Astrocyte (in vitro differentiated cells and primary cell): ENCODE measurements at regions not wholly inside any gene's neighbourhood (a gene's known extent, or its start where the extent isn't known, plus 50 kb on each side); places are given as distances from the start of the nearest gene placed in this dataset.
A peak's percentile ranks its signal among the peaks of the same experiment; 100 is the strongest.

Experiments used
- DNase-seq: peaks from one replicate; pipeline ENCODE4 v3.0.0-alpha.2; 2010; ENCODE audit warnings: low read depth
- FAIRE-seq: peaks from 2 replicates; lab custom pipeline; 2011; peaks lifted over from hg19 to GRCh38; lab: Jason Lieb, UNC
- H2AFZ ChIP-seq: 2 replicates; pipeline ENCODE4 v1.6.0; 2012; ENCODE audit warnings: low read depth, low read length, inconsistent platforms
- H3K27ac ChIP-seq: 2 replicates; pipeline ENCODE4 v1.5.1; 2011; ENCODE audit warnings: low read depth, low read length, inconsistent platforms
- H3K27me3 ChIP-seq: 2 replicates; pipeline ENCODE4 v1.6.0; 2011; ENCODE audit warnings: low read length, inconsistent platforms; ENCODE audit not compliant: insufficient read depth
- H3K36me3 ChIP-seq: 2 replicates; pipeline ENCODE4 v1.5.1; 2011; ENCODE audit warnings: low read length, inconsistent platforms; ENCODE audit not compliant: insufficient read depth
- H3K4me1 ChIP-seq: 2 replicates; pipeline ENCODE4 v1.5.1; 2011; ENCODE audit warnings: low read length, inconsistent platforms; ENCODE audit not compliant: insufficient read depth
- H3K4me2 ChIP-seq: 2 replicates; pipeline ENCODE4 v1.6.0; 2012; ENCODE audit warnings: low read length, inconsistent platforms
- H3K4me3 ChIP-seq: 2 replicates; pipeline ENCODE4 v1.5.1; 2011; ENCODE audit warnings: low read depth, mild to moderate bottlenecking, low read length, inconsistent platforms; ENCODE audit not compliant: insufficient read depth
- H3K79me2 ChIP-seq: 2 replicates; pipeline ENCODE4 v1.6.0; 2012; ENCODE audit warnings: mild to moderate bottlenecking, low read length, inconsistent platforms; ENCODE audit not compliant: insufficient read depth
- H3K9ac ChIP-seq: 2 replicates; pipeline ENCODE4 v1.6.0; 2012; ENCODE audit warnings: mild to moderate bottlenecking, low read length, inconsistent platforms
- H3K9me3 ChIP-seq: 2 replicates; pipeline ENCODE4 v1.5.1; 2012; ENCODE audit warnings: low read depth, mild to moderate bottlenecking, low read length, inconsistent platforms; ENCODE audit not compliant: insufficient read depth
- H4K20me1 ChIP-seq: 2 replicates; pipeline ENCODE4 v1.6.0; 2012; ENCODE audit warnings: low read length, inconsistent platforms; ENCODE audit not compliant: insufficient read depth
- H3K27ac Mint-ChIP-seq: one replicate; pipeline ENCODE4 v1.8.0; 2021; ENCODE audit warnings: mild to moderate bottlenecking, mixed read lengths; ENCODE audit not compliant: unreplicated experiment
- H3K27me3 Mint-ChIP-seq: one replicate; pipeline ENCODE4 v1.8.0; 2021; ENCODE audit warnings: low read depth, mixed read lengths; ENCODE audit not compliant: unreplicated experiment
- H3K36me3 Mint-ChIP-seq: one replicate; pipeline ENCODE4 v1.8.0; 2021; ENCODE audit warnings: low read depth, mixed read lengths; ENCODE audit not compliant: unreplicated experiment
- H3K4me1 Mint-ChIP-seq: one replicate; pipeline ENCODE4 v1.8.0; 2021; ENCODE audit warnings: low read depth, mixed read lengths; ENCODE audit not compliant: unreplicated experiment
- H3K4me3 Mint-ChIP-seq: one replicate; pipeline ENCODE4 v1.8.0; 2021; ENCODE audit warnings: mild to moderate bottlenecking, moderate library complexity, mixed read lengths; ENCODE audit not compliant: unreplicated experiment
- H3K9me3 Mint-ChIP-seq: one replicate; pipeline ENCODE4 v1.8.0; 2021; ENCODE audit warnings: mild to moderate bottlenecking, mixed read lengths; ENCODE audit not compliant: unreplicated experiment
- CTCF ChIP-seq: IDR thresholded peaks from 2 replicates; pipeline ENCODE4 v1.5.1; 2011; ENCODE audit warnings: low read depth, mild to moderate bottlenecking, inconsistent platforms, low read length, moderate library complexity; ENCODE audit not compliant: insufficient read depth
- EZH2 ChIP-seq: IDR thresholded peaks from 2 replicates; pipeline ENCODE4 v1.6.1; 2012; ENCODE audit warnings: mild to moderate bottlenecking, low read length, inconsistent platforms; ENCODE audit not compliant: insufficient read depth

GRCh38 chr2:56729212-56729611, 545.4 kb downstream of the CCDC85A start:
- peaks cover 16% of the 10 kb centered on the region for H3K9me3 Mint-ChIP-seq
- H3K36me3 ChIP-seq, result no peaks in the 10 kb centered on the region
- H3K27me3 Mint-ChIP-seq, result no peaks in the 10 kb centered on the region
- TF ChIP-seq CTCF (no peak), EZH2 (no peak)
- H3K4me1 ChIP-seq, result no peaks in the 10 kb centered on the region
- H2AFZ ChIP-seq, result no peak overlapping the region
- H3K27ac Mint-ChIP-seq, result no peak overlapping the region
- H3K36me3 Mint-ChIP-seq, result no peaks in the 10 kb centered on the region
- no peaks in the 10 kb centered on the region for H4K20me1 ChIP-seq
- FAIRE-seq (peak; percentile 9), DNase-seq (peak; percentile 15)
- H3K4me2 ChIP-seq, result no peak overlapping the region
- H3K4me3 ChIP-seq, result no peak overlapping the region
- H3K9me3 ChIP-seq, result no peaks in the 10 kb centered on the region
- H3K9ac ChIP-seq, result no peak overlapping the region
- no peak overlapping the region for H3K27ac ChIP-seq
- H3K79me2 ChIP-seq, result no peaks in the 10 kb centered on the region
- H3K27me3 ChIP-seq, result no peaks in the 10 kb centered on the region
- H3K4me1 Mint-ChIP-seq, result no peaks in the 10 kb centered on the region
- H3K4me3 Mint-ChIP-seq, result no peak overlapping the region

DNA sequence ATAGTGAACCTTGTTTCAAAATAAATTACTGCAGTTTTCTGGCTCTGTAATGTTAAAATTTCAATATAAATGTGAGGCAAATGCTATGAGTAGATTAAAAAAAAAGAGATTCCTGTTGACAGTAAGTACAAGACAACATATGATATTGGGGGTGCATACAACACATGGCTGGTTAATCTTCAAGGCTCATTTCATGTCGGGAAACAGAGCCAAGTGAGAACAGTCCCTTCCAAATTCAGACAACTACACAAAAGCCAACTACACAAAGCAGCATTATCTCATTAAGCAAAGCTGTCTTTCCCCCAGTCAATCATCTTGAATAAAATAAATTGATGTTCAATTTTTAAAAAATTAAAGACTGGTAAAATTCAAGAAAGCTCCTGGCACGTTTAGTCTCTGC, 549.2 kb downstream of the CCDC85A start:
- H3K4me1 ChIP-seq, result no peaks in the 10 kb centered on the region
- H3K27ac ChIP-seq, result no peak overlapping the region
- Mint-ChIP-seq H3K4me1 (no peaks in the 10 kb centered on the region), H3K36me3 (no peaks in the 10 kb centered on the region), H3K9me3 (peaks cover 9% of the 10 kb centered on the region), H3K4me3 (no peak overlapping the region), H3K27me3 (no peaks in the 10 kb centered on the region), H3K27ac (no peak overlapping the region)
- no peaks in the 10 kb centered on the region for H3K27me3 ChIP-seq
- DNase-seq (no peak), FAIRE-seq (no peak)
- H3K79me2 ChIP-seq, result no peaks in the 10 kb centered on the region
- H3K4me2 ChIP-seq, result no peak overlapping the region
- TF ChIP-seq CTCF (no peak), EZH2 (no peak)
- H3K36me3 ChIP-seq, result no peaks in the 10 kb centered on the region
- no peaks in the 10 kb centered on the region for H3K9me3 ChIP-seq
- H2AFZ ChIP-seq, result no peak overlapping the region
- H3K9ac ChIP-seq, result no peak overlapping the region
- no peak overlapping the region for H3K4me3 ChIP-seq
- no peaks in the 10 kb centered on the region for H4K20me1 ChIP-seq

DNA sequence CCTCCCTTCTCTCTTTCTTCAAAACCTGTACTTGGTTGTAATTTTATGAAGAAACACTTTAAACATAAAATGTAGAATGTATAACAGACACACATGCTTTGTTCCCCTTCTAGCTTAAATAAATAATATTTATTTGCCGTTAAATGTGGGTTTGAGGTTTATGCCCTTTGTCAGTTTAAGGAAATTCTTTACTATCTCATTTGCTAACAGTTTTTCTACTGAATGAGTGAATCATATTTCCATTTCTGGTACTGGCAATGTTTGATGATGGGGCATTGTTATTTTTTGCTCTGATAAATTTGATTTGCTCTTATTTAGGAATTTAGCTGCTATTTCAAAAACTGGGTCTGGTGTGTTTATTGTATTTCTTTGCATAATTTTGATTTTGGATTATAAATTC, 555.6 kb downstream of the CCDC85A start:
- Histone ChIP-seq H3K27me3 (no peaks in the 10 kb centered on the region), H3K4me1 (peaks cover 25% of the 10 kb centered on the region), H3K4me2 (no peak overlapping the region), H3K9ac (no peak overlapping the region), H3K27ac (no peak overlapping the region), H3K4me3 (no peak overlapping the region), H3K79me2 (no peaks in the 10 kb centered on the region), H3K9me3 (no peaks in the 10 kb centered on the region), H3K36me3 (no peaks in the 10 kb centered on the region), H2AFZ (no peak overlapping the region), H4K20me1 (no peaks in the 10 kb centered on the region)
- no peaks in the 10 kb centered on the region for H3K36me3 Mint-ChIP-seq
- H3K27ac Mint-ChIP-seq, result peak overlapping the region; percentile 69
- no peak for FAIRE-seq
- peaks cover 5% of the 10 kb centered on the region for H3K9me3 Mint-ChIP-seq
- H3K4me1 Mint-ChIP-seq, result peaks cover 35% of the 10 kb centered on the region
- H3K27me3 Mint-ChIP-seq, result no peaks in the 10 kb centered on the region
- no peak for TF ChIP-seq EZH2
- TF ChIP-seq CTCF, result no peak
- peak; percentile 6 for DNase-seq
- no peak overlapping the region for H3K4me3 Mint-ChIP-seq
